B cell (primary cell): ENCODE measurements at regions not wholly inside any gene's neighbourhood (a gene's known extent, or its start where the extent isn't known, plus 50 kb on each side); places are given as distances from the start of the nearest gene placed in this dataset.

Experiments
- CTCF ChIP-seq: fragments of 200-600 bp; IDR thresholded peaks from one replicate; pipeline ENCODE4 v1.8.0; 2022; ENCODE audit warnings: antibody characterized with exemption, mild to moderate bottlenecking
- EZH2 ChIP-seq: IDR thresholded peaks from 2 replicates; pipeline ENCODE4 v1.6.1; 2012; ENCODE audit warnings: borderline replicate concordance, low read depth, mild to moderate bottlenecking, moderate library complexity, low read length; ENCODE audit not compliant: insufficient read depth, poor library complexity, severe bottlenecking

- TF ChIP-seq EZH2 (no peak), CTCF (no peak)
Measured at GRCh38 chr1:198086051-198086745, 70.6 kb upstream of the NEK7 start.
